A549 (cell line): ENCODE measurements at regions not wholly inside any gene's neighbourhood (a gene's known extent, or its start where the extent isn't known, plus 50 kb on each side); places are given as distances from the start of the nearest gene placed in this dataset.
"Not testable (repeated sequence)": the region's sequence is repeated elsewhere in the genome, so short reads cannot be mapped to it uniquely, and the experiment has no call there.

Source experiments
- CHD4 ChIP-seq: fragments of 200-600 bp; sonication (generic); IDR thresholded peaks from 2 replicates; pipeline ENCODE4 v1.6.1; 2016; ENCODE audit warnings: antibody characterized with exemption, mild to moderate bottlenecking, borderline replicate concordance
- EP300 ChIP-seq, 2 experiments: fragments of >200 bp; sonication (Bioruptor Twin); formaldehyde crosslinking; IDR thresholded peaks; 2 replicates in 1 of 2; 3 replicates in 1 of 2; pipeline ENCODE4 v1.6.1; 2016 to 2017
- PBX3 ChIP-seq: IDR thresholded peaks from 2 replicates; pipeline ENCODE4 v1.6.1; 2012
- POLR2A ChIP-seq: IDR thresholded peaks from 2 replicates; pipeline ENCODE4 v1.6.1; 2012; ENCODE audit warnings: mild to moderate bottlenecking, low read length
- RAD21 ChIP-seq, 2 experiments: fragments of >200 bp in 1 of 2; sonication (Bioruptor Twin) in 1 of 2; formaldehyde crosslinking in 1 of 2; IDR thresholded peaks in 1 of 2; conservative IDR thresholded peaks in 1 of 2; 2 replicates in 1 of 2; 3 replicates in 1 of 2; pipeline ENCODE4 v1.6.1; 2012 to 2018; ENCODE audit warnings: inconsistent platforms in 1 of 2
- TF ChIP-seq, protein P1 (sequence below): fragments of >200 bp; sonication (Bioruptor Twin); formaldehyde crosslinking; IDR thresholded peaks from 3 replicates; pipeline ENCODE4 v1.5.1; 2016
- TF ChIP-seq, protein P2 (sequence below): fragments of 450-650 bp; IDR thresholded peaks from 2 replicates; pipeline ENCODE4 v1.6.1; 2014; ENCODE audit warnings: antibody characterized with exemption

DNA sequence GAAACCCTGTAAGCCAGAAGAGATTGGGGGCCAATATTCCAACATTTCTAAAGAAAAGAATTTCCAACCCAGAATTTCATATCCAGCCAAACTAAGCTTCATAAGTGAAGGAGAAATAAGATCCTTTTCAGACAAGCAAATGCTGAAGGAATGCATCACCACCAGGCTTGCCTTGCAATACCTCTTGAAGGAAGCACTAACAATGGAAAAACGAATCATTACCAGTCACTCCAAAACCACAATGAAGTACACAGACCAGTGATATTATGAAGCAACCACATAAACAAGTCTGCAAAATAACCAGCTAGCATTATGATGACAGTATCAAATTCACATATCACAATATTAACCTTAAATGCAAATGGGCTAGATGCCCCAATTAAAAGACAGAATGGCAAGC, 224.4 kb upstream of the TBX18 start:
- TF ChIP-seq POLR2A; CHD4; PBX3; RAD21 (conservative IDR thresholded peaks at IDR 0.05 in 1 of 2, IDR thresholded peaks at IDR 0.05 in 1 of 2); EP300 (IDR thresholded peaks at IDR 0.05): not testable (repeated sequence)
- TF ChIP-seq, protein P1, sequence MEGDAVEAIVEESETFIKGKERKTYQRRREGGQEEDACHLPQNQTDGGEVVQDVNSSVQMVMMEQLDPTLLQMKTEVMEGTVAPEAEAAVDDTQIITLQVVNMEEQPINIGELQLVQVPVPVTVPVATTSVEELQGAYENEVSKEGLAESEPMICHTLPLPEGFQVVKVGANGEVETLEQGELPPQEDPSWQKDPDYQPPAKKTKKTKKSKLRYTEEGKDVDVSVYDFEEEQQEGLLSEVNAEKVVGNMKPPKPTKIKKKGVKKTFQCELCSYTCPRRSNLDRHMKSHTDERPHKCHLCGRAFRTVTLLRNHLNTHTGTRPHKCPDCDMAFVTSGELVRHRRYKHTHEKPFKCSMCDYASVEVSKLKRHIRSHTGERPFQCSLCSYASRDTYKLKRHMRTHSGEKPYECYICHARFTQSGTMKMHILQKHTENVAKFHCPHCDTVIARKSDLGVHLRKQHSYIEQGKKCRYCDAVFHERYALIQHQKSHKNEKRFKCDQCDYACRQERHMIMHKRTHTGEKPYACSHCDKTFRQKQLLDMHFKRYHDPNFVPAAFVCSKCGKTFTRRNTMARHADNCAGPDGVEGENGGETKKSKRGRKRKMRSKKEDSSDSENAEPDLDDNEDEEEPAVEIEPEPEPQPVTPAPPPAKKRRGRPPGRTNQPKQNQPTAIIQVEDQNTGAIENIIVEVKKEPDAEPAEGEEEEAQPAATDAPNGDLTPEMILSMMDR = not testable (repeated sequence)
- TF ChIP-seq, protein P2, sequence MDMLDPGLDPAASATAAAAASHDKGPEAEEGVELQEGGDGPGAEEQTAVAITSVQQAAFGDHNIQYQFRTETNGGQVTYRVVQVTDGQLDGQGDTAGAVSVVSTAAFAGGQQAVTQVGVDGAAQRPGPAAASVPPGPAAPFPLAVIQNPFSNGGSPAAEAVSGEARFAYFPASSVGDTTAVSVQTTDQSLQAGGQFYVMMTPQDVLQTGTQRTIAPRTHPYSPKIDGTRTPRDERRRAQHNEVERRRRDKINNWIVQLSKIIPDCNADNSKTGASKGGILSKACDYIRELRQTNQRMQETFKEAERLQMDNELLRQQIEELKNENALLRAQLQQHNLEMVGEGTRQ = not testable (repeated sequence)
